ENCODE measurements at regions not wholly inside any gene's neighbourhood (a gene's known extent, or its start where the extent isn't known, plus 50 kb on each side); places are given as distances from the start of the nearest gene placed in this dataset.

DNA sequence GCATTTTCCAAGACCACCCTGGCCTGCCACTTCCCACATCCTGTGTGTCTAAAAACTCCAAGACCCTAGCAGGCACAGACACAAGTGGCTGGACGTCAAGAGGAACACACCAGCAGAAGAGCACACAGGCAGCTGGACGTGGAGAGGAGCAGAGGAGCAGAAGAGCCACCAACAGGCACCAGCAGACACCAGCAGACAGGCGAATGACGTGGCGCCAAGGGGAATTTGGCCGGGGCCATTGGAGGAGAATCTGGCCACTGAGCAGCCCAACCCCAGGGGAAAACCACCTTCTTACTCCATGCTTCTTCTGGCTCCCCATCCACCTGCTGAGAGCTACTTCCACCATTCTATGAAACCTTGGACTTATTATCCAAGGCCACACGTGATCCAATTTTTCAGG, 243.1 kb upstream of the CTSO start:
- no peak for TF ChIP-seq POLR2AphosphoS5 (IDR thresholded peaks at IDR 0.05; ENCODE audit: low read depth)
- TF ChIP-seq EZH2phosphoT487 (IDR thresholded peaks at IDR 0.05; ENCODE audit: unreplicated experiment), result no peak
- TF ChIP-seq CTCF (conservative IDR thresholded peaks at IDR 0.05; ENCODE audit: low read depth in 2 of 2), result no peak
- no peak for TF ChIP-seq NANOG (IDR thresholded peaks at IDR 0.05; ENCODE audit: borderline replicate concordance)
- TF ChIP-seq, protein P1, sequence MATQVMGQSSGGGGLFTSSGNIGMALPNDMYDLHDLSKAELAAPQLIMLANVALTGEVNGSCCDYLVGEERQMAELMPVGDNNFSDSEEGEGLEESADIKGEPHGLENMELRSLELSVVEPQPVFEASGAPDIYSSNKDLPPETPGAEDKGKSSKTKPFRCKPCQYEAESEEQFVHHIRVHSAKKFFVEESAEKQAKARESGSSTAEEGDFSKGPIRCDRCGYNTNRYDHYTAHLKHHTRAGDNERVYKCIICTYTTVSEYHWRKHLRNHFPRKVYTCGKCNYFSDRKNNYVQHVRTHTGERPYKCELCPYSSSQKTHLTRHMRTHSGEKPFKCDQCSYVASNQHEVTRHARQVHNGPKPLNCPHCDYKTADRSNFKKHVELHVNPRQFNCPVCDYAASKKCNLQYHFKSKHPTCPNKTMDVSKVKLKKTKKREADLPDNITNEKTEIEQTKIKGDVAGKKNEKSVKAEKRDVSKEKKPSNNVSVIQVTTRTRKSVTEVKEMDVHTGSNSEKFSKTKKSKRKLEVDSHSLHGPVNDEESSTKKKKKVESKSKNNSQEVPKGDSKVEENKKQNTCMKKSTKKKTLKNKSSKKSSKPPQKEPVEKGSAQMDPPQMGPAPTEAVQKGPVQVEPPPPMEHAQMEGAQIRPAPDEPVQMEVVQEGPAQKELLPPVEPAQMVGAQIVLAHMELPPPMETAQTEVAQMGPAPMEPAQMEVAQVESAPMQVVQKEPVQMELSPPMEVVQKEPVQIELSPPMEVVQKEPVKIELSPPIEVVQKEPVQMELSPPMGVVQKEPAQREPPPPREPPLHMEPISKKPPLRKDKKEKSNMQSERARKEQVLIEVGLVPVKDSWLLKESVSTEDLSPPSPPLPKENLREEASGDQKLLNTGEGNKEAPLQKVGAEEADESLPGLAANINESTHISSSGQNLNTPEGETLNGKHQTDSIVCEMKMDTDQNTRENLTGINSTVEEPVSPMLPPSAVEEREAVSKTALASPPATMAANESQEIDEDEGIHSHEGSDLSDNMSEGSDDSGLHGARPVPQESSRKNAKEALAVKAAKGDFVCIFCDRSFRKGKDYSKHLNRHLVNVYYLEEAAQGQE (IDR thresholded peaks at IDR 0.05; ENCODE audit: unreplicated experiment), result no peak
- TF ChIP-seq EZH2 (IDR thresholded peaks at IDR 0.05; ENCODE audit: low read depth, unreplicated experiment), result no peak

Data from GM23338 (cell line).